OCI-LY7 (cell line): ENCODE measurements at regions not wholly inside any gene's neighbourhood (a gene's known extent, or its start where the extent isn't known, plus 50 kb on each side); places are given as distances from the start of the nearest gene placed in this dataset.

ENCODE experiments used
- BruUV-seq: library from RNA; stranded (reverse); fragments of 400-500 nt; replicated peaks from 2 replicates; lab custom pipeline; 2021; lab: Mats Ljungman, UMichigan
- CTCF ChIA-PET: fragments of 300-600 bp; sonication (Branson Sonifier 250); formaldehyde crosslinking; loops from one replicate; lab custom pipeline; 2022; ENCODE audit warnings: antibody characterized with exemption; ENCODE audit not compliant: unreplicated experiment; lab: Charles Lee
- POLR2A ChIA-PET: fragments of 300-600 bp; sonication (Branson Sonifier 250); formaldehyde crosslinking; loops from one replicate; lab custom pipeline; 2022; ENCODE audit warnings: antibody characterized with exemption; lab: Charles Lee
- DNase-seq: peaks from one replicate; pipeline ENCODE4 v3.0.0-alpha.2; 2015; ENCODE audit warnings: low spot score
- H2AFZ ChIP-seq: fragments of 200-600 bp; sonication (generic), shearing (Covaris generic); 2 replicates; pipeline ENCODE4 v1.6.1; 2014; ENCODE audit warnings: mild to moderate bottlenecking, antibody characterized with exemption, low read length, moderate library complexity
- H3K27ac ChIP-seq: fragments of 200-600 bp; sonication (generic); 2 replicates; pipeline ENCODE4 v1.5.1; 2014; ENCODE audit warnings: mixed run types, low read depth, mild to moderate bottlenecking, moderate library complexity, low read length, inconsistent platforms; ENCODE audit not compliant: poor library complexity, severe bottlenecking
- H3K36me3 ChIP-seq: fragments of 200-600 bp; sonication (generic); 2 replicates; pipeline ENCODE4 v1.6.1; 2014; ENCODE audit warnings: mild to moderate bottlenecking, antibody characterized with exemption, low read length, moderate library complexity, mixed read lengths; ENCODE audit not compliant: insufficient read depth
- H3K4me1 ChIP-seq: fragments of 200-600 bp; sonication (generic); 2 replicates; pipeline ENCODE4 v1.5.1; 2014; ENCODE audit warnings: mild to moderate bottlenecking, low read length; ENCODE audit not compliant: insufficient read depth, poor library complexity, severe bottlenecking
- H3K4me2 ChIP-seq: fragments of 200-600 bp; sonication (generic); 2 replicates; pipeline ENCODE4 v1.6.1; 2014; ENCODE audit warnings: mild to moderate bottlenecking, low read length
- H3K4me3 ChIP-seq: fragments of 200-600 bp; sonication (generic); 2 replicates; pipeline ENCODE4 v1.5.1; 2014; ENCODE audit warnings: mild to moderate bottlenecking, low read depth, low read length; ENCODE audit not compliant: poor library complexity, severe bottlenecking
- H3K79me2 ChIP-seq: fragments of 200-600 bp; sonication (generic); 2 replicates; pipeline ENCODE4 v1.6.1; 2016; ENCODE audit warnings: low read depth, mild to moderate bottlenecking, low read length, moderate library complexity, mixed read lengths; ENCODE audit not compliant: insufficient read depth
- H3K9me2 ChIP-seq: fragments of 200-600 bp; sonication (generic); 2 replicates; pipeline ENCODE4 v1.6.1; 2016; ENCODE audit warnings: mild to moderate bottlenecking, low read length, mixed read lengths; ENCODE audit not compliant: insufficient read depth
- H3K9me3 ChIP-seq: fragments of 200-600 bp; sonication (generic); 2 replicates; pipeline ENCODE4 v1.6.1; 2014; ENCODE audit warnings: mild to moderate bottlenecking, mixed run types, low read length, mixed read lengths
- H4K20me1 ChIP-seq: fragments of 200-600 bp; sonication (generic); 2 replicates; pipeline ENCODE4 v1.6.1; 2014; ENCODE audit warnings: mild to moderate bottlenecking, antibody characterized with exemption, low read length, moderate library complexity, mixed read lengths; ENCODE audit not compliant: insufficient read depth
- CTCF ChIP-seq: fragments of 200-600 bp; sonication (generic); conservative IDR thresholded peaks from 2 replicates; pipeline ENCODE4 v1.5.1; 2014; ENCODE audit warnings: mild to moderate bottlenecking, antibody characterized with exemption, low read length, moderate library complexity, mixed read lengths
- EZH2phosphoT487 ChIP-seq: fragments of 200-600 bp; sonication (generic); IDR thresholded peaks from 2 replicates; pipeline ENCODE4 v1.6.1; 2018; ENCODE audit warnings: low read depth, borderline replicate concordance, mild to moderate bottlenecking, mixed run types, antibody characterized with exemption, low read length, moderate library complexity, mixed read lengths
- intact Hi-C: fragments of 100-400 bp; cut with micrococcal nuclease; formaldehyde crosslinking; loops from one replicate; pipeline ENCODE4 v1.10.0; 2022; ENCODE audit not compliant: unreplicated experiment

- Histone ChIP-seq H3K4me3 (no peak overlapping the region), H3K9me2 (no peaks in the 10 kb centered on the region), H3K4me2 (no peak overlapping the region), H3K36me3 (no peaks in the 10 kb centered on the region), H2AFZ (no peak overlapping the region), H4K20me1 (no peaks in the 10 kb centered on the region), H3K9me3 (no peaks in the 10 kb centered on the region), H3K79me2 (no peaks in the 10 kb centered on the region), H3K27ac (no peak overlapping the region), H3K4me1 (no peaks in the 10 kb centered on the region)
- TF ChIP-seq EZH2phosphoT487, result no peak
- intact Hi-C loops, result no loop called here
- no TSS peak for BruUV-seq
- ChIA-PET CTCF (no interaction called here), POLR2A (no interaction called here)
- no peak for DNase-seq
Measured at GRCh38 chr20:23150304-23151007, 64.3 kb upstream of the CD93 start.

- ChIA-PET POLR2A (interaction anchor here (0.5 kb wide), 1 partner anchor 894 kb away, joined by 3 read pairs; no protein-coding TSS in a partner anchor), CTCF (no interaction called here)
- no peak for TF ChIP-seq CTCF
- TF ChIP-seq EZH2phosphoT487, result no peak
- intact Hi-C loops, result no loop called here
- DNase-seq, result no peak
- Histone ChIP-seq H3K9me2 (no peaks in the 10 kb centered on the region), H2AFZ (no peak overlapping the region), H3K27ac (no peak overlapping the region), H3K79me2 (no peaks in the 10 kb centered on the region), H3K36me3 (no peaks in the 10 kb centered on the region), H3K4me1 (no peaks in the 10 kb centered on the region), H4K20me1 (no peaks in the 10 kb centered on the region), H3K4me2 (no peak overlapping the region), H3K4me3 (no peak overlapping the region), H3K9me3 (no peaks in the 10 kb centered on the region)
- BruUV-seq, result no TSS peak
Measured at GRCh38 chr20:23149623-23150279, 63.6 kb upstream of the CD93 start.

- no peaks in the 10 kb centered on the region for H3K9me3 ChIP-seq
- ChIA-PET POLR2A (interaction anchor here (0.5 kb wide), 1 partner anchor 895 kb away, joined by 3 read pairs; no protein-coding TSS in a partner anchor), CTCF (no interaction called here)
- no peaks in the 10 kb centered on the region for H3K9me2 ChIP-seq
- TF ChIP-seq CTCF (no peak), EZH2phosphoT487 (no peak)
- H3K4me3 ChIP-seq, result no peak overlapping the region
- H3K36me3 ChIP-seq, result no peaks in the 10 kb centered on the region
- no peaks in the 10 kb centered on the region for H4K20me1 ChIP-seq
- H3K79me2 ChIP-seq, result no peaks in the 10 kb centered on the region
- intact Hi-C loops, result no loop called here
- no peak overlapping the region for H2AFZ ChIP-seq
- DNase-seq, result no peak
- H3K4me2 ChIP-seq, result no peak overlapping the region
- BruUV-seq, result no TSS peak
- H3K4me1 ChIP-seq, result no peaks in the 10 kb centered on the region
- no peak overlapping the region for H3K27ac ChIP-seq
Measured at GRCh38 chr20:23148731-23149570, 62.8 kb upstream of the CD93 start.
